ENCODE measurements at regions not wholly inside any gene's neighbourhood (a gene's known extent, or its start where the extent isn't known, plus 50 kb on each side); places are given as distances from the start of the nearest gene placed in this dataset.

DNA sequence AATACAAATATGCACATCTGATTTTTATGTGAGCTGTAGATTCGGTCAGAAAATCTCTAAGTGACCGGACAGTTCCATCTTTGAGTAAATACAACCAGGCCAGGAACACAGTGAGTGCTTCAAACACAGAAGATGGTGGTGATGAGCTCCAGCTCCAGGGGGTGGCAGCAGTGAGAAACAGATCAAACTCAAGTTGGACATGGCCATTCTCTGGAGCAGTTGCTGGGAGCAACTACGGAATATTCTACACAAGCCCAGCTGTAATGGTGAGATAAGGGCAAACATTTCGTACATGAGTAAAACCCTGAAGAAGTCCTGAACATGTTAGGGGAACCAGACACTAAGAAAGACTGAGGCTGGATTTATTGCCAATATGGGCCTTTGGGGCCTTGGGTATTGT is 100.7 kb downstream of the BARHL2 start:
- TF ChIP-seq, protein P1, sequence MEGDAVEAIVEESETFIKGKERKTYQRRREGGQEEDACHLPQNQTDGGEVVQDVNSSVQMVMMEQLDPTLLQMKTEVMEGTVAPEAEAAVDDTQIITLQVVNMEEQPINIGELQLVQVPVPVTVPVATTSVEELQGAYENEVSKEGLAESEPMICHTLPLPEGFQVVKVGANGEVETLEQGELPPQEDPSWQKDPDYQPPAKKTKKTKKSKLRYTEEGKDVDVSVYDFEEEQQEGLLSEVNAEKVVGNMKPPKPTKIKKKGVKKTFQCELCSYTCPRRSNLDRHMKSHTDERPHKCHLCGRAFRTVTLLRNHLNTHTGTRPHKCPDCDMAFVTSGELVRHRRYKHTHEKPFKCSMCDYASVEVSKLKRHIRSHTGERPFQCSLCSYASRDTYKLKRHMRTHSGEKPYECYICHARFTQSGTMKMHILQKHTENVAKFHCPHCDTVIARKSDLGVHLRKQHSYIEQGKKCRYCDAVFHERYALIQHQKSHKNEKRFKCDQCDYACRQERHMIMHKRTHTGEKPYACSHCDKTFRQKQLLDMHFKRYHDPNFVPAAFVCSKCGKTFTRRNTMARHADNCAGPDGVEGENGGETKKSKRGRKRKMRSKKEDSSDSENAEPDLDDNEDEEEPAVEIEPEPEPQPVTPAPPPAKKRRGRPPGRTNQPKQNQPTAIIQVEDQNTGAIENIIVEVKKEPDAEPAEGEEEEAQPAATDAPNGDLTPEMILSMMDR (IDR thresholded peaks at IDR 0.05; ENCODE audit: borderline replicate concordance, extremely low read depth, low read length, poor library complexity, severe bottlenecking) = peak; percentile 47
- no peak for TF ChIP-seq EZH2 (IDR thresholded peaks at IDR 0.05; ENCODE audit: borderline replicate concordance, low read depth, low read length, severe bottlenecking)
- H3K36me3 ChIP-seq (ENCODE audit: insufficient read depth, low read length) = no peaks in the 10 kb centered on the region

DNA sequence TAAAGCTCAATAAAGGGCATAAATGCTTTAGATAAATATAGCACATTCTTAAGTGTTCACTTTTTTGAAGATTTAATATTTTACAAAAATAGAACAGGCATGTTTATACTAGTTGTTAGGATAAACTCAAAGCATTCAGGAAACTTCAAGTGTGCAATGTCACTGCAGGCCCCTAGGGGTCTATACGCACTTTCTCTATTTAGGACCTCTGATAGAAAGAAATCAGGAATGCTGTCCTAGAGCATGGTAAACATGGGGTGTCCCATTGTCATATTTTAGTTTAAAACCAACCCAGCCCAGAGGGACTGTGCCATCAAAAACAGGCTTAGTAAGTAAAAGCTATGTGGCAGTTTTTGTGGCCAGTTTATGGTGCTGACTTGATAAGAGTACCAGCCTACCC is 102.2 kb downstream of the BARHL2 start:
- Histone ChIP-seq H3K4me3 (ENCODE audit: low read depth in 1 of 2, low read length in 2 of 2) (no peak overlapping the region), H3K4me2 (ENCODE audit: insufficient read depth, low read length) (no peak overlapping the region), H3K4me1 (ENCODE audit: insufficient read depth, low read length) (no peaks in the 10 kb centered on the region), H3K27ac (ENCODE audit: low read length) (no peak overlapping the region), H4K20me1 (ENCODE audit: insufficient read depth, low read length) (no peaks in the 10 kb centered on the region), H3K27me3 (ENCODE audit: insufficient read depth, low read length, poor library complexity) (no peaks in the 10 kb centered on the region), H3K9ac (ENCODE audit: low read depth, low read length) (no peak overlapping the region), H3K36me3 (ENCODE audit: insufficient read depth, low read length) (no peaks in the 10 kb centered on the region), H3K9me3 (ENCODE audit: insufficient read depth, low read length, severe bottlenecking) (no peaks in the 10 kb centered on the region), H2AFZ (ENCODE audit: low read depth, low read length) (no peak overlapping the region), H3K79me2 (ENCODE audit: insufficient read depth, low read length) (no peaks in the 10 kb centered on the region)
- ATAC-seq (ENCODE audit: insufficient read depth, low read depth) (peak; percentile 63; the same call in 2 of the 3 replicates), DNase-seq (no peak)
- TF ChIP-seq, protein P1 (IDR thresholded peaks at IDR 0.05; ENCODE audit: borderline replicate concordance, extremely low read depth, low read length, poor library complexity, severe bottlenecking) = peak; percentile 57
- TF ChIP-seq EZH2 (IDR thresholded peaks at IDR 0.05; ENCODE audit: borderline replicate concordance, low read depth, low read length, severe bottlenecking) = no peak

More for the DNA sequence above, 100.7 kb downstream of the BARHL2 start:
- Histone ChIP-seq H3K4me1 (ENCODE audit: insufficient read depth, low read length) (no peaks in the 10 kb centered on the region), H3K4me2 (ENCODE audit: insufficient read depth, low read length) (no peak overlapping the region), H3K79me2 (ENCODE audit: insufficient read depth, low read length) (no peaks in the 10 kb centered on the region), H3K27me3 (ENCODE audit: insufficient read depth, low read length, poor library complexity) (no peaks in the 10 kb centered on the region), H3K4me3 (ENCODE audit: low read depth in 1 of 2, low read length in 2 of 2) (no peak overlapping the region), H3K9me3 (ENCODE audit: insufficient read depth, low read length, severe bottlenecking) (no peaks in the 10 kb centered on the region), H4K20me1 (ENCODE audit: insufficient read depth, low read length) (no peaks in the 10 kb centered on the region), H2AFZ (ENCODE audit: low read depth, low read length) (no peak overlapping the region), H3K27ac (ENCODE audit: low read length) (no peak overlapping the region), H3K9ac (ENCODE audit: low read depth, low read length) (no peak overlapping the region)
- ATAC-seq (ENCODE audit: insufficient read depth, low read depth) (no peak; the same call in 2 of the 3 replicates), DNase-seq (peak; percentile 20)

GRCh38 chr1:90613371-90613770 is 103.7 kb downstream of the BARHL2 start:
- no peaks in the 10 kb centered on the region for H3K4me1 ChIP-seq (ENCODE audit: insufficient read depth, low read length)
- no peak for TF ChIP-seq EZH2 (IDR thresholded peaks at IDR 0.05; ENCODE audit: borderline replicate concordance, low read depth, low read length, severe bottlenecking)
- TF ChIP-seq, protein P1 (IDR thresholded peaks at IDR 0.05; ENCODE audit: borderline replicate concordance, extremely low read depth, low read length, poor library complexity, severe bottlenecking) = no peak
- H3K4me2 ChIP-seq (ENCODE audit: insufficient read depth, low read length) = no peak overlapping the region
- H3K27ac ChIP-seq (ENCODE audit: low read length) = no peak overlapping the region
- H3K79me2 ChIP-seq (ENCODE audit: insufficient read depth, low read length) = no peaks in the 10 kb centered on the region
- H3K36me3 ChIP-seq (ENCODE audit: insufficient read depth, low read length) = no peaks in the 10 kb centered on the region
- no peaks in the 10 kb centered on the region for H4K20me1 ChIP-seq (ENCODE audit: insufficient read depth, low read length)
- 0 out of 2 replicates have a peak overlapping the region, but pooled peaks have one; percentile 5 for H2AFZ ChIP-seq (ENCODE audit: low read depth, low read length)
- no peak overlapping the region for H3K4me3 ChIP-seq (ENCODE audit: low read depth in 1 of 2, low read length in 2 of 2)
- DNase-seq (no peak), ATAC-seq (ENCODE audit: insufficient read depth, low read depth) (no peak)
- no peaks in the 10 kb centered on the region for H3K27me3 ChIP-seq (ENCODE audit: insufficient read depth, low read length, poor library complexity)
- no peak overlapping the region for H3K9ac ChIP-seq (ENCODE audit: low read depth, low read length)
- H3K9me3 ChIP-seq (ENCODE audit: insufficient read depth, low read length, severe bottlenecking) = no peaks in the 10 kb centered on the region

DNA sequence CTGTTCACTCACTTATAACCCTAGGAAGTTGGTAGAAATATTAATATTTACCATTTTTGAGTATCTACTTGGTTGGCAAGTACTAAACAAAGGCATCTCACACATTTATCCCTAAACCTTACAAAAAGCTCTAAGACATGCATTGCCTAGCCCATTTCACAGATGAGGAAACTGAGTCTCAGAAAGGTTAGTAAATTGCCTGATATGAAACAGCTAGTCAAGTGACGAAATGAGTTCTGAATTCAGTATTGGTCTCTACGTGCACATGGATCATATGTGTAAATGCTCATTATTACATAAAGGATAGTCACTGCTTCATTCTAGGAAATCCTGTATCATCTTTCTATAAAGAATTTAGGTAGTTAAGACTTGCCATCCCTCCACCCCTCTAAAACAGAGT is 105.1 kb downstream of the BARHL2 start:
- ATAC-seq (ENCODE audit: insufficient read depth, low read depth) = no peak
- no peak overlapping the region for H3K4me3 ChIP-seq (ENCODE audit: low read depth in 1 of 2, low read length in 2 of 2)
- no peak overlapping the region for H3K27ac ChIP-seq (ENCODE audit: low read length)

More for the DNA sequence above, 105.1 kb downstream of the BARHL2 start:
- Histone ChIP-seq H3K4me2 (ENCODE audit: insufficient read depth, low read length) (no peak overlapping the region), H3K4me1 (ENCODE audit: insufficient read depth, low read length) (no peaks in the 10 kb centered on the region), H4K20me1 (ENCODE audit: insufficient read depth, low read length) (no peaks in the 10 kb centered on the region), H3K27me3 (ENCODE audit: insufficient read depth, low read length, poor library complexity) (no peaks in the 10 kb centered on the region), H3K9me3 (ENCODE audit: insufficient read depth, low read length, severe bottlenecking) (no peaks in the 10 kb centered on the region), H3K9ac (ENCODE audit: low read depth, low read length) (no peak overlapping the region), H3K79me2 (ENCODE audit: insufficient read depth, low read length) (no peaks in the 10 kb centered on the region), H2AFZ (ENCODE audit: low read depth, low read length) (no peak overlapping the region), H3K36me3 (ENCODE audit: insufficient read depth, low read length) (no peaks in the 10 kb centered on the region)
- TF ChIP-seq, protein P1 (IDR thresholded peaks at IDR 0.05; ENCODE audit: borderline replicate concordance, extremely low read depth, low read length, poor library complexity, severe bottlenecking) = no peak
- TF ChIP-seq EZH2 (IDR thresholded peaks at IDR 0.05; ENCODE audit: borderline replicate concordance, low read depth, low read length, severe bottlenecking) = no peak
- DNase-seq = no peak

All from DND-41 (cell line).